ENCODE measurements at regions not wholly inside any gene's neighbourhood (a gene's known extent, or its start where the extent isn't known, plus 50 kb on each side); places are given as distances from the start of the nearest gene placed in this dataset.
A peak's percentile ranks its signal among the peaks of the same experiment; 100 is the strongest.

GRCh38 chr5:124796495-124796894, 50.1 kb upstream of the ZNF608 start:
- no peak for DNase-seq (ENCODE audit: low read depth, low spot score)
- no peak overlapping the region for H3K27ac ChIP-seq

- DNase-seq (ENCODE audit: low read depth, low spot score) = no peak
Observed at GRCh38 chr5:124797665-124798087, 51.2 kb upstream of the ZNF608 start.

GRCh38 chr5:124798890-124799289, 52.5 kb upstream of the ZNF608 start:
- no peak overlapping the region for H3K27ac ChIP-seq
- DNase-seq (ENCODE audit: low read depth, low spot score) = no peak

More at GRCh38 chr5:124797665-124798087, 51.2 kb upstream of the ZNF608 start:
- H3K27ac ChIP-seq = no peak overlapping the region

- no peak overlapping the region for H3K27ac ChIP-seq
- DNase-seq (ENCODE audit: low read depth, low spot score) = no peak
Observed at GRCh38 chr5:124801551-124801950, 55.1 kb upstream of the ZNF608 start.

GRCh38 chr5:124803617-124804323, 57.3 kb upstream of the ZNF608 start:
- H3K27ac ChIP-seq = no peak overlapping the region
- DNase-seq (ENCODE audit: low read depth, low spot score) = no peak

- no peak for DNase-seq (ENCODE audit: low read depth, low spot score)
Observed at GRCh38 chr5:124806026-124806372, 59.6 kb upstream of the ZNF608 start.

GRCh38 chr5:124806373-124807077, 60.1 kb upstream of the ZNF608 start:
- H3K27ac ChIP-seq = peak overlapping the region; percentile 13
- peak; percentile 59 for DNase-seq (ENCODE audit: low read depth, low spot score)

More at GRCh38 chr5:124806026-124806372, 59.6 kb upstream of the ZNF608 start:
- peak overlapping the region; percentile 13 for H3K27ac ChIP-seq

- H3K27ac ChIP-seq = no peak overlapping the region
- DNase-seq (ENCODE audit: low read depth, low spot score) = no peak
Observed at GRCh38 chr5:124808842-124809268, 62.4 kb upstream of the ZNF608 start.

- no peak overlapping the region for H3K27ac ChIP-seq
- no peak for DNase-seq (ENCODE audit: low read depth, low spot score)
Observed at GRCh38 chr5:124810396-124811006, 64.1 kb upstream of the ZNF608 start.

GRCh38 chr5:124812771-124813358, 66.4 kb upstream of the ZNF608 start:
- DNase-seq (ENCODE audit: low read depth, low spot score) = peak; percentile 34
- H3K27ac ChIP-seq = peak overlapping the region; percentile 7

- H3K27ac ChIP-seq = no peak overlapping the region
- no peak for DNase-seq (ENCODE audit: low read depth, low spot score)
Observed at GRCh38 chr5:124816381-124816780, 69.9 kb upstream of the ZNF608 start.

GRCh38 chr5:124819201-124819600, 72.8 kb upstream of the ZNF608 start:
- no peak overlapping the region for H3K27ac ChIP-seq
- no peak for DNase-seq (ENCODE audit: low read depth, low spot score)

GRCh38 chr5:124822647-124823046, 76.2 kb upstream of the ZNF608 start:
- no peak overlapping the region for H3K27ac ChIP-seq

GRCh38 chr5:124823380-124823779, 76.9 kb upstream of the ZNF608 start:
- no peak for DNase-seq (ENCODE audit: low read depth, low spot score)

More at GRCh38 chr5:124822647-124823046, 76.2 kb upstream of the ZNF608 start:
- DNase-seq (ENCODE audit: low read depth, low spot score) = no peak

GRCh38 chr5:124824637-124825158, 78.3 kb upstream of the ZNF608 start:
- peak; percentile 73 for DNase-seq (ENCODE audit: low read depth, low spot score)
- H3K27ac ChIP-seq = no peak overlapping the region

More at GRCh38 chr5:124823380-124823779, 76.9 kb upstream of the ZNF608 start:
- no peak overlapping the region for H3K27ac ChIP-seq

GRCh38 chr5:124825250-124825982, 79.0 kb upstream of the ZNF608 start:
- no peak for DNase-seq (ENCODE audit: low read depth, low spot score)
- no peak overlapping the region for H3K27ac ChIP-seq

- no peak overlapping the region for H3K27ac ChIP-seq
- DNase-seq (ENCODE audit: low read depth, low spot score) = no peak
Observed at GRCh38 chr5:124825983-124826337, 79.5 kb upstream of the ZNF608 start.

- no peak overlapping the region for H3K27ac ChIP-seq
- no peak for DNase-seq (ENCODE audit: low read depth, low spot score)
Observed at GRCh38 chr5:124828731-124829234, 82.3 kb upstream of the ZNF608 start.

GRCh38 chr5:124831687-124832240, 85.3 kb upstream of the ZNF608 start:
- DNase-seq (ENCODE audit: low read depth, low spot score) = no peak
- H3K27ac ChIP-seq = no peak overlapping the region
